Fibroblast of villous mesenchyme (primary cell): ENCODE measurements at regions not wholly inside any gene's neighbourhood (a gene's known extent, or its start where the extent isn't known, plus 50 kb on each side); places are given as distances from the start of the nearest gene placed in this dataset.

Experiments used
- DNase-seq: peaks from one replicate; pipeline ENCODE4 v3.0.0-alpha.2; 2010; ENCODE audit warnings: low read depth
- H3K4me3 ChIP-seq: 2 replicates; pipeline ENCODE4 v1.5.1; 2011; ENCODE audit warnings: low read depth, mild to moderate bottlenecking, low read length
- CTCF ChIP-seq: IDR thresholded peaks from 2 replicates; pipeline ENCODE4 v1.5.1; 2012; ENCODE audit warnings: low read depth, mild to moderate bottlenecking, low read length; ENCODE audit not compliant: insufficient read depth

GRCh38 chr18:22280453-22280750 lies 111.0 kb downstream of the GATA6 start:
- H3K4me3 ChIP-seq: no peak overlapping the region
- no peak for TF ChIP-seq CTCF
- no peak for DNase-seq

- no peak overlapping the region for H3K4me3 ChIP-seq
- peak; percentile 83 for DNase-seq
- TF ChIP-seq CTCF: no peak
Observed at GRCh38 chr18:22279741-22280452, 110.5 kb downstream of the GATA6 start.

- DNase-seq: no peak
- no peak for TF ChIP-seq CTCF
- no peak overlapping the region for H3K4me3 ChIP-seq
Observed at GRCh38 chr18:22278798-22279197, 109.4 kb downstream of the GATA6 start.

GRCh38 chr18:22277758-22278157 lies 108.4 kb downstream of the GATA6 start:
- no peak overlapping the region for H3K4me3 ChIP-seq
- peak; percentile 69 for DNase-seq
- TF ChIP-seq CTCF: no peak

- TF ChIP-seq CTCF: no peak
- DNase-seq: no peak
- H3K4me3 ChIP-seq: no peak overlapping the region
Observed at GRCh38 chr18:22276334-22276713, 106.9 kb downstream of the GATA6 start.

- H3K4me3 ChIP-seq: no peak overlapping the region
- TF ChIP-seq CTCF: no peak
- no peak for DNase-seq
Observed at GRCh38 chr18:22275706-22276333, 106.4 kb downstream of the GATA6 start.
